ENCODE measurements at regions not wholly inside any gene's neighbourhood (a gene's known extent, or its start where the extent isn't known, plus 50 kb on each side); places are given as distances from the start of the nearest gene placed in this dataset.

DNA sequence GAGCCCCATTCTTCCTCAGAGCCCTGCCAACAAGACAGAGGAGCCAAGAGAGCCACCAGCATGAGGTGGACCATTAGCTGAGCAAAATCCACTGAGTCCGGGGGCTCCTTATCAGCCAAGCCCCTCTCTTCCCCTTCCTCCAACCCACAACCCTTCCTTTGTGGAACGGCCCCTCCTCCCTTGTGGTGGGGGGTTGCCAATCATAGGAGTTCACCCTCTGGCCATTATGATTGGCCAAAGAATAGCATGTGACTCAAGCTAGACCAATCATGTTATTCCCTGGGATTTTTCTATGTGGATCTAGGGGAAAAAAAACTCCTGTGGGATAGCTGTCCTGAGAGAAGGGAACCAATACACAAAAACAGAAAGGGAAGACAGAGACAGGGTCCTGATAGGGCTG is 120.5 kb downstream of the C16orf95 start:
- no peak for TF ChIP-seq POLR2A (IDR thresholded peaks at IDR 0.05)
- TF ChIP-seq, protein P1, sequence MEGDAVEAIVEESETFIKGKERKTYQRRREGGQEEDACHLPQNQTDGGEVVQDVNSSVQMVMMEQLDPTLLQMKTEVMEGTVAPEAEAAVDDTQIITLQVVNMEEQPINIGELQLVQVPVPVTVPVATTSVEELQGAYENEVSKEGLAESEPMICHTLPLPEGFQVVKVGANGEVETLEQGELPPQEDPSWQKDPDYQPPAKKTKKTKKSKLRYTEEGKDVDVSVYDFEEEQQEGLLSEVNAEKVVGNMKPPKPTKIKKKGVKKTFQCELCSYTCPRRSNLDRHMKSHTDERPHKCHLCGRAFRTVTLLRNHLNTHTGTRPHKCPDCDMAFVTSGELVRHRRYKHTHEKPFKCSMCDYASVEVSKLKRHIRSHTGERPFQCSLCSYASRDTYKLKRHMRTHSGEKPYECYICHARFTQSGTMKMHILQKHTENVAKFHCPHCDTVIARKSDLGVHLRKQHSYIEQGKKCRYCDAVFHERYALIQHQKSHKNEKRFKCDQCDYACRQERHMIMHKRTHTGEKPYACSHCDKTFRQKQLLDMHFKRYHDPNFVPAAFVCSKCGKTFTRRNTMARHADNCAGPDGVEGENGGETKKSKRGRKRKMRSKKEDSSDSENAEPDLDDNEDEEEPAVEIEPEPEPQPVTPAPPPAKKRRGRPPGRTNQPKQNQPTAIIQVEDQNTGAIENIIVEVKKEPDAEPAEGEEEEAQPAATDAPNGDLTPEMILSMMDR (IDR thresholded peaks at IDR 0.05): no peak
